KG1 (cell line): ENCODE measurements at regions not wholly inside any gene's neighbourhood (a gene's known extent, or its start where the extent isn't known, plus 50 kb on each side); places are given as distances from the start of the nearest gene placed in this dataset.
"Not testable (repeated sequence)": the region's sequence is repeated elsewhere in the genome, so short reads cannot be mapped to it uniquely, and the experiment has no call there.

Experiments
- DNase-seq: peaks from one replicate; lab custom pipeline; 2025; lab: John Stamatoyannopoulos, UW

DNA sequence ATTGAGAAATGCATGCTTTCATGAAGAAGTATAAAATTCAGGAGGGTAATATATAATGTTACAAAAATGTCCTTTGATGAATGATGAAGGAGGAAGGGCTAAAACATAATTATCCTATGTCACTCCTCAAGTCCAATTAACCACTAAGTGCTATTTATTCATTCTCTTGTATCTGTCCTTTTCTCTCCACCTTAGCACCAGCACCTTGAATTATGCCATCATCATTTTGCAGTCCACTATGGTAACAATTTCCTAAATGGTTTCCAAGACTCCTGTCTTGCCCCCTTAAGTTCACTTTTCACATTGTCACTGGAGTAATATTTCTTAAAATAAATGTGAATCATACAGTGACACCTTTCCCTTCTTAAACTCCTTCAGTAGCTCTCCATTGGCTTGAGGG, 756.3 kb downstream of the STPG2 start:
- DNase-seq, result no peak

DNA sequence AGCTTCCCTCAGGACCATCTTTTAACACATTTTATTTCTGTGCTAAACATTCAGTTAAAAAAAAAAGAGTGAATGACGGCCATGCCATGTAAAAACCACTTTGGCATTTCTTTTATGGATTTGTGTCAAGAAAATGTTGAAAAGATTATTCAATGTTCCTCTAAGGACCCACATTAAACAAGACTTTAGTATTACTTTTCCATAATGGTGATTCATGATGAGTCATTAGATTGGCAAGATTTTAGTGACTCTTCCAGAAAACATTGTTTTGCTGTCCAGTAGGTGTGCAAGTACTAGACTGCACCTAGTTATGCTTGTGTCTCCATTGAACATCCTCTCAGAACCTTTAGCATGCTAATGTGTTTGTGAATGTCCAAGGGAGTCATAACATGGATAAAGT, 748.6 kb downstream of the STPG2 start:
- no peak for DNase-seq

- DNase-seq, result no peak
Observed at GRCh38 chr4:97396097-97396496, 747.2 kb downstream of the STPG2 start.

DNA sequence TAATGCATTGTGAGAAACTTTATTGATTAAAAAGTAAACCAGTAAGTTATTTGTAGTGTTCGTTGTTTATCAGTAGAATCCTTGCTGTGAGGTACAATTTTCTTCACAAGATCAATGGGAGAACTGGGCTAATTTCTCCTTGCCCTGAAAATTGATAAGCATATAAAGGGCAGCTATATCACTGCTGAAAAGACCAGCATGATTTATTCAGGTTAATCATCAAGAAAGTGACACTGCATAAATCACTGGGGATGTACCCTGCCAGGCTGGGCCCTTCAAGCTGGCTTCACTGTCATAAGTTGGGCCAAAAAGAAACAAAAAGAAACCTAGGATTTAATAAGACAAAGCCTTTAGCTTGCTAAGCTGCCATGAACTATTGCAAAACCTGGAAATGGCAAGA, 746.7 kb downstream of the STPG2 start:
- DNase-seq, result no peak

- DNase-seq, result no peak
Observed at GRCh38 chr4:97404876-97405523, 738.3 kb downstream of the STPG2 start.

- DNase-seq, result no peak
Observed at GRCh38 chr4:97411356-97411755, 731.9 kb downstream of the STPG2 start.

DNA sequence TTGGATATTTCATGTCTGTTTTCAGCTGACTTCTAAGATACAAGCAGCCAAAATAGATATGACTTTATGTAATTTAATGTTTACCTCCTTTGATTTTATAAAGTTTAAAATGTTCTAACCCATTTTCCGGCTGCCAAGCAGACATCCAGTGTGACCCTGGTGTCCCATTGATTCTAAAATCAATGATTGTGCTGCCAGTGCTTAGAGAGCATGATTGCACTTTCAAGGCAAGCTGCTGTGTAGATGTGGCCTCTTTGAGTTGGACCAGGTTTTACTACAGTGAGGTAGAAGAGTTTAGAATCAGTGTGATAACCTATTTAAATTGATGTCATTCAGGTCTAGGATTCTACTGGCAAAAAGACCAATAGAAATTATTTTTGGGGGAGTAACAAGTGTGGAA, 730.9 kb downstream of the STPG2 start:
- no peak for DNase-seq

- DNase-seq, result no peak
Observed at GRCh38 chr4:97414161-97414560, 729.1 kb downstream of the STPG2 start.

DNA sequence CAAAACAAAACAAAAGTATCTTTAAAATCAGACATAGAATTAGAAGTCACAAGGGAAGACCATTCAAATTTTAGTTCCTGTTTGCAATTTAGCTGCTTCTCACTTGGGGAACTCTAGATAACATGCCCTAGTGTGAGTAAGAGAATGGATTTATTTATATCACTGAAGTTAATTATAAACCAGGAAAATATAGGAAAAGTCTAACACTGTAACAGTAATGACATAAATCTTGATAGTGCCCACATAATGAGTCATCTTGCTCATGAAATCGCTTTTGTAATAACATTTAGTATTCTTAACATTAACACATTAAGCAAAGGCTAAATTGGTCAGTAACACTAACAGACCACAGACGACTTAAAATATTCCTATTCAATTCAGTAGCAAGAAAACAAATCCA, 710.7 kb downstream of the STPG2 start:
- no peak for DNase-seq

GRCh38 chr4:97437998-97438705, 705.1 kb downstream of the STPG2 start:
- DNase-seq, result not testable (repeated sequence)

DNA sequence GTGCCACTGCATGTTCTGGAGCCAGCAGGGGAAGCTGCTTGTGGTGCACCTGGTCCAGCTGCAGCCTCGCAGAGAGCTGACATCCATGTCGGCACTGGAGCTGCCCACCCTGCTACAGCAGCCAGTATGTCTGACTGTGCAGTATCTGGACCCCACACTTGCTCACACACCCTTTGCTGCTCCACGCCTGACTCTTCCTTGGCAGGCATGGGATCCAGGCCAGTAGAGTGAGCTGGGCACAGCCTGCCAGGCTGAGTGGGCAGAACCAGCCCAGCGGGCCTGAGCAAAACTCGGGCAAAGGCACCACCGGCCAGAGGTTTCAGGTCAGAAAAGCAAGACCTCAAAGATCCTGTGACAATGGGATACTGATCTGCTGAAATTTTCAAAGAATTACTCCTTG, 690.1 kb downstream of the STPG2 start:
- DNase-seq, result no peak

GRCh38 chr4:97457253-97457652, 686.0 kb downstream of the STPG2 start:
- DNase-seq, result no peak

DNA sequence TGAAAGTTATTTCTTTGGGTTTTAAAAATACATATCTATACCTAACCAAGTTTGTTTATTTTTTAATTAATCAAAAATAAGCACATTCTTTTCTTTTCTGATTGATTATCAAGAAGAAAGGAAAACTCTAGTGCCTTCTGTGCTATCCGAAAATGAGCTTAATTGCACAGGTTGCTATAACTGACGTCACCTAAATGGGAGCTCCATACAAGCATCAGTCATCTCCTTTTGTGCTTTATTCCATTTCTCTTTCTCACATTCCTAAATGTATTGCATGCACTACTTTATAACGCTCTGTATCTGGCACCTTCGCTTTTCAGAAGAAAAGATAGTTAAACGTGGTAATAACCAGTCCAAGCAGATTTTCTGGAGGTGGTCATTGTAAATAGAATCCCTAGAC, 675.0 kb downstream of the STPG2 start:
- DNase-seq, result no peak

DNA sequence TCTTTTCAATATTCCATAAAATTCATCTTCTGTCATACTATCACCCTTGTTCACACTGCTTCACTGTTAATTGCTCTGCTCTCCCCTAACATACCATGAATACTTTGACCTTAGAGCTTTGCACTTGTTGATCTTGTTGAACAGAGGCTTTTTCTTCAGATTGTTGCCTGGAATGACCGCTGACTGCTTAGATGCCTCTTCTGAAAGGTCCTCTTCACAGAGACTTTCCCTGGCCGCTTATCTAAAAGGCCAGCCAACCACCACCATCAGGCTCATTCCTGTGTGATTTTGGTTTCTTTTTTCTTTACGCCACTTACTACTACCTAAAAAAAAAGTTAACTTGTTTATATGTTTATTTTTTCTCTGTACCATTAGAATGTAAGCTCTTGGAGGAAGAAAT, 667.7 kb downstream of the STPG2 start:
- DNase-seq, result no peak

DNA sequence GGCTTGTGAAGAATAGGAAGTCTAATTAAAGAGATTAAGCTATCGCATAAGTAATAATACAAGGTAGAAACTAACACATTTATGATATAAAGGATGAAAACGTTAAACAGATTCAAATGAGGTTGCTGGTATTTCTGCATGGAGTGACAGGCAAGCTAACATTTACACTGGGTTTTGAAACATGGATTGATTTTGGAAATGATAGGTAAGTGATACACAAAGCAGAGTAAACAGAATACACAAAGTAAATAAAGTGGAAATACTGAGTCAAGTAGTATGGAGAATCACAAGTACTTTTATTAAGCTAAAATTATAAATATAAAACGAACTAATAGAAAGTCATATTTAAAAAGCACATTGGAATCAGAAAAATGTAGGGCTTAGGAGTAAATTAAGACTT, 665.3 kb downstream of the STPG2 start:
- DNase-seq, result no peak

GRCh38 chr4:97479388-97479787, 663.9 kb downstream of the STPG2 start:
- no peak for DNase-seq

GRCh38 chr4:97491856-97492255, 651.4 kb downstream of the STPG2 start:
- DNase-seq, result no peak

- DNase-seq, result no peak
Observed at GRCh38 chr4:97493815-97494518, 649.3 kb downstream of the STPG2 start.

- no peak for DNase-seq
Observed at GRCh38 chr4:97496298-97496873, 646.9 kb downstream of the STPG2 start.

DNA sequence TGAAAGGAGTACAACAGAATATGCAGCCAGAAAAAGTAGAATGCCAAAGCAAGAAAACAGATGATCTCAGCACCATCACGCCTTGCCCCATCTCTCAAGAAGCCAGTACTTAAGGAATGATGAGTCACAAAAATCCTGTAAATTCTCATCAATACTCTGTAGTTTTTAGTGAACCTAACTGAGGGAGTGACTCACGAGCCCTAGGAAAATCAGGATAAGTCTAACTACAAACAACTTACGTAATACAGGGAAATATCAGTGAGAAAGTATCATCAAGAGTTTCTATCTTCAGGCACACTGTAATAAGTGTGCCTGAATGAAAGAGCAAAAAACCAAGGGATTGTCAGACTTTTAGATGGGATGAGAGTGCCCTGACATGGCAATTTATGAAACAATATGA, 644.4 kb downstream of the STPG2 start:
- DNase-seq, result no peak

DNA sequence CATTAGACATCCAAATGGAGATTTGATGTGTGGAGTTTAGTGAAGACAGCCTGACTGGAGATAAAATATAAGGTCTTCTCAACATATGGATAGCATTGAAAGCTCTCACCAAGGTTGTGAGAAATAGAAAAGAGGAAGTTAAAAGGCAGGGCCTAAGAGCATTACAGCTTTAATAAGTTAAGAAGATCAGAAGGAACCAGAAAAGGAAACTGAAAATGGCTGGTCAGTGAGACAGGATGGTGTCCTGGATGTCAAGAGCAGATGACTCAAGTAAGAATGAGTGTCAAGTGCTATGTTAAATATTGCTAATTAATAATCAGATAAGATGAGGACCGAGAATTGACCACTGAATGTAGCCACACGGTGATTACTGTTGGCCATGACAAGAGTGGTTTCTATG, 642.9 kb downstream of the STPG2 start:
- DNase-seq, result peak; percentile 9

DNA sequence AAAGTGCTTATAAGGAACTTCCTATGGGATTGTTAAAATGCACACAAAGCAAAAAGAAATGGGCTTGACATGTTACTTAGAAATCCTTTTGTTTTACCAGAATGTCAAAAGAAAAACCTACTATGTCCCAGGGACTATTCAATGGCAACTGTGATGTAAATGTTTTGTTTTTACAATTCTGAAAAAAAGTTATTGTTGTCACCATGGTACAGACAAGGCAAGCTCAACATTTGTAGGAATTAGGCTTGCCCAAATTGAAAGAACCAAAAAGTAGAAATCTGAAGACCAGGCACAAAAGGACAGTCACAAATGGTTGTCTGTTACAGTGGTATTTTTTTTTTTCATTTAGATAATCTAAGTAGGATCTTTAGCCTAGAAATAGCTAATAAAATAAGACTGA, 638.6 kb downstream of the STPG2 start:
- no peak for DNase-seq
